Heart right ventricle (tissue), 16 donors: ENCODE measurements at regions not wholly inside any gene's neighbourhood (a gene's known extent, or its start where the extent isn't known, plus 50 kb on each side); places are given as distances from the start of the nearest gene placed in this dataset.
"Not testable (repeated sequence)": the region's sequence is repeated elsewhere in the genome, so short reads cannot be mapped to it uniquely, and the experiment has no call there.

Experiments
- ATAC-seq, 8 donors: fragments of 200-7000 bp; cut with Tn5 transposase; one replicate each; pipeline ENCODE4 v1.9.1; 2020; ENCODE audit warnings: mild to moderate bottlenecking in 8 of 8, moderate library complexity in 8 of 8, moderate number of reproducible peaks in 1 of 8
- DNase-seq, 2 donors: peaks; one replicate each; pipeline ENCODE4 v3.0.0-alpha.2; 2020
- H3K27ac ChIP-seq, 10 donors: fragments of 200-600 bp; sonication (generic) in 2 of 10; one replicate each; pipeline versions ENCODE4 v1.5.0 to v1.8.0; 2020 to 2022; ENCODE audit warnings: mild to moderate bottlenecking in 3 of 10
- H3K27me3 ChIP-seq, 7 donors: fragments of 200-600 bp; one replicate each; pipeline ENCODE4 v1.8.0; 2021 to 2022; ENCODE audit warnings: mild to moderate bottlenecking in 2 of 7
- H3K36me3 ChIP-seq, 9 donors: fragments of 200-600 bp; sonication (generic) in 1 of 9; one replicate each; pipeline versions ENCODE4 v1.5.0 to v1.8.0; 2020 to 2022; ENCODE audit warnings: mild to moderate bottlenecking in 2 of 9
- H3K4me1 ChIP-seq, 9 donors: fragments of 200-600 bp; sonication (generic) in 1 of 9; one replicate each; pipeline versions ENCODE4 v1.5.0 to v1.8.0; 2020 to 2022; ENCODE audit warnings: mild to moderate bottlenecking in 4 of 9
- H3K4me3 ChIP-seq, 10 donors: fragments of 200-600 bp; sonication (generic) in 2 of 10; one replicate each; pipeline versions ENCODE4 v1.5.0 to v1.8.0; 2020 to 2022; ENCODE audit warnings: mild to moderate bottlenecking in 7 of 10, moderate library complexity in 2 of 10
- H3K9me3 ChIP-seq, 11 donors: fragments of 200-600 bp in 10 of 11; sonication (generic) in 2 of 11; one replicate each; pipeline versions ENCODE4 v1.5.0 to v1.8.0; 2013 to 2022; ENCODE audit warnings: mild to moderate bottlenecking in 2 of 11, control low read depth in 1 of 11, moderate library complexity in 1 of 11
- WGBS, 2 donors: extraction: QIAGEN DNeasy Blood & Tissue Kit; methylation state at CpG; one replicate each; pipeline ENCODE4 v1.1.7; 2013; ENCODE audit warnings: inconsistent platforms in 1 of 2; 5-methylcytosine and 5-hydroxymethylcytosine counted together
- intact Hi-C, 10 donors: fragments of 100-400 bp; cut with DNase I; formaldehyde crosslinking; loops; one replicate each; pipeline versions ENCODE4 v1.11.1 to v1.14.2; 2022
- TF ChIP-seq, protein P1 (sequence below), 9 donors: fragments of 200-600 bp; sonication (generic) in 2 of 9; IDR thresholded peaks; one replicate each; pipeline versions ENCODE4 v1.5.0 to v1.8.0; 2021 to 2022; ENCODE audit warnings: antibody characterized with exemption in 9 of 9, mild to moderate bottlenecking in 5 of 9, moderate library complexity in 1 of 9
- donor health status: Arrhythmogenic right ventricular cardiomyopathy.
- donor health status: ischemic (EF 13 %, LVEDD 7.1; RV severe dilation, severe dysfunction).
- donor health status: healthy with polysubstance abuse.
- donor health status: DM: no; HTN: yes; CAD: no.
- donor health status: DM: no; HTN: no; CAD: no.
- donor health status: ischemic (EF 25% LVEDD 6.9; RV normal size, moderate dysfunction).
- donor health status: ischemic (EF 25% LVEDD 5.7; RV mildly dilated, moderate dysfunction).
- donor health status: healthy.
- donor health status: DM: yes; HTN: yes; CAD: no.
- donor health status: Ischemic cardiomyopathy.
- donor health status: ischemic (EF 35%, LVEDD 5.7; RV mildly dilated, moderate dysfunction).
- donor health status: nonischemic (EF 11% LVEDD 7.7; RV severe dilation, severe dysfunction).
- donor health status: DM: yes; HTN: yes; CAD: no.
- donor health status: PGD.
- donor health status: ischemic (EF 29% LVEDD 5.4; RV normal size, mild dysfunction).
- donor health status: nonischemic (EF 23%, LVEDD 6.1; RV moderate dilation, normal function).

DNA sequence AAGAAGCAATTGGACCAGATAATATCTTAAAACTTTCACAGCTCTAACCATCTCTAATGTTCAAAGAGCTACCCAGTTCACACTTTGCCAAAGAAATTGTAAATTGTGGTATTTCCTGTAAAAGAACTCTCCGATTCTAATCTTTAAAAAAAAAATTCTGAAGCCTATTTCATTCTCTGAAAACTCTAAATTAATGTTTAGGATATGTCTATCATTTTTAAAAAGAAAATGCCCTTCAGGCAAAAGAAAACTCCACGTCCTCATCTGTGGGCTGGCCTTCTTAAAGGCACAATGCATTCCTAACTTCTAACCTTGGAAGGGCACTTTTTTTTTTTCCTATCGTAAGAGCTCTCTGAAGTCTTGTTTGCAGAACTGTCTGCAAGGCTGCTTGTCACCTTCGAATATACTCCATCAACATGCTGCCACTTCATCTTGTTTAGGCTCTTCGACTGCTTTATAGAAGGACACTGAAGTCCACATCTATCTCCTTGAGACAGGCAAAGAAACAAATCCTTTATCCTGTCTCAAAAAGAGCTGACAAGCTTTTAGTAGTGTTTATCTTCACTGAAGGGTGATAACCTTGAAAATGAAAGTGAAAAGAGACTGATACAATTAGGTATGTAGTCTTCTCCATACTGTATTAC, 124.3 kb upstream of the SLC39A10 start:
- H3K4me1 ChIP-seq: peaks cover 0 to 62% (median 9%) of the 10 kb centered on the region in 9 donors
- peak in 1 of 8 donors; percentile 12 for ATAC-seq
- peak overlapping the region in 2 of 10 donors; percentile 19 to 35 for H3K4me3 ChIP-seq

DNA sequence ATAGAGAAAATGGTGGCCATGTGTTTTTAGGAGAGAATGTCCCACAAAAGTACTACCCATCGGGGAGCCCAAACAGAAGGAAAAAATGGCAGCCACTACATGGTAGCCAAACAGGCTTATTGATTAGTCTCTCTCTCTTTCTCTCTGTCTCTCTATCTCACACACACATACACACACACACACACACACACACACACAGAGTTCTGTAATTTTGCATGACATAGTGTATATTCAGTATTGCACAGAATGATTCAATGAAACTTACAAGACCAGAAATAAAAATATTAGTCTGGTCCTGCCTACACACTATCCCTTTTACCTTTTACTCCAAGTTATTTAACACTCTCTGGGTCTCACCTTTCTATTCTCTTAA, 124.8 kb upstream of the SLC39A10 start:
- peak overlapping the region in 2 of 10 donors; percentile 19 to 35 for H3K4me3 ChIP-seq
- WGBS, 2 donors: 95 to 100% methylated on average over 1 of the region's 1 CpG
- DNase-seq: no peak
- H3K27ac ChIP-seq: peak overlapping the region in 1 of 10 donors; percentile 84
- no peak for ATAC-seq
- H3K9me3 ChIP-seq: no peaks in the 10 kb centered on the region
- no peaks in the 10 kb centered on the region for H3K27me3 ChIP-seq
- H3K4me1 ChIP-seq: peaks cover 0 to 57% (median 9%) of the 10 kb centered on the region in 9 donors
- intact Hi-C loops: no loop called here
- H3K36me3 ChIP-seq: no peaks in the 10 kb centered on the region
- TF ChIP-seq, protein P1, sequence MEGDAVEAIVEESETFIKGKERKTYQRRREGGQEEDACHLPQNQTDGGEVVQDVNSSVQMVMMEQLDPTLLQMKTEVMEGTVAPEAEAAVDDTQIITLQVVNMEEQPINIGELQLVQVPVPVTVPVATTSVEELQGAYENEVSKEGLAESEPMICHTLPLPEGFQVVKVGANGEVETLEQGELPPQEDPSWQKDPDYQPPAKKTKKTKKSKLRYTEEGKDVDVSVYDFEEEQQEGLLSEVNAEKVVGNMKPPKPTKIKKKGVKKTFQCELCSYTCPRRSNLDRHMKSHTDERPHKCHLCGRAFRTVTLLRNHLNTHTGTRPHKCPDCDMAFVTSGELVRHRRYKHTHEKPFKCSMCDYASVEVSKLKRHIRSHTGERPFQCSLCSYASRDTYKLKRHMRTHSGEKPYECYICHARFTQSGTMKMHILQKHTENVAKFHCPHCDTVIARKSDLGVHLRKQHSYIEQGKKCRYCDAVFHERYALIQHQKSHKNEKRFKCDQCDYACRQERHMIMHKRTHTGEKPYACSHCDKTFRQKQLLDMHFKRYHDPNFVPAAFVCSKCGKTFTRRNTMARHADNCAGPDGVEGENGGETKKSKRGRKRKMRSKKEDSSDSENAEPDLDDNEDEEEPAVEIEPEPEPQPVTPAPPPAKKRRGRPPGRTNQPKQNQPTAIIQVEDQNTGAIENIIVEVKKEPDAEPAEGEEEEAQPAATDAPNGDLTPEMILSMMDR (IDR thresholded peaks at IDR 0.05): no peak

More for the DNA sequence above, 124.3 kb upstream of the SLC39A10 start:
- Histone ChIP-seq H3K27ac (peak overlapping the region in 1 of 10 donors; percentile 84), H3K9me3 (no peaks in the 10 kb centered on the region), H3K36me3 (no peaks in the 10 kb centered on the region), H3K27me3 (no peaks in the 10 kb centered on the region)
- intact Hi-C loops: no loop called here
- TF ChIP-seq, protein P1 (IDR thresholded peaks at IDR 0.05): no peak
- no peak for DNase-seq
- WGBS, 2 donors: 17 to 22% methylated on average over 5 of the region's 5 CpGs

DNA sequence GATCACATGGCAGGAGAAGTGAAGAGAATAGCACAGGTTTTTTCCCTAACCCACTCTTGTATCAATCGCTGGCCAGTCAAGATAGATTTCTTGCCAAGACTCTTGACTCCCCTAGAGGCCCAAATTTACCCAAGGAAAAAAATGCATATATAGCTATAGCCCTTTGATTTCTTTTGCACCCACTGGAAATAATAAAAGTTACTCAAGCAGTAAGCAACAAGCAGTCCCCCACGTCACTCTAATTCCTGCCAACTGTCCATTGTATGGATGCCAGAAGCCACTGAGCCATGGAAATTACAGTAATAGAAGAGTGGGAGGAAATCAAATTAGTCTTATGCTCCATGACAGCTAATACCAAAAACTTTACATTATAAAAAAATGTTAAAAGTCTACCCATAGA, 125.3 kb upstream of the SLC39A10 start:
- ATAC-seq: no peak
- intact Hi-C loops: no loop called here

DNA sequence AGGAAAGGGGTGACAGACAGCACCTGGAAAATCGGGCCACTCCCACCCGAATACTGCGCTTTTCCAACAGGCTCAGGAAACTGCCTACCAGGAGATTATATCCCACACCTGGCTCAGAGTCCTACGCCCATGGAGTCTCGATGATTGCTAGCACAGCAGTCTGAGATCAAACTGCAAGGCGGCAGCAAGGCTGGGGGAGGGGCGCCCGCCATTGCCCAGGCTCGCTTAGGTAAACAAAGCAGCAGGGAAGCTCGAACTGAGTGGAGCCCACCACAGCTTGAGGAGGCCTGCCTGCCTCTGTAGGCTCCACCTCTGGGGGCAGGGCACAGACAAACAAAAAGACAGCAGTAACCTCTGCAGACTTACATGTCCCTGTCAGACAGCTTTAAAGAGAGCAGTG, 133.8 kb upstream of the SLC39A10 start:
- H3K27me3 ChIP-seq: peaks cover 0 to 15% (median 0%) of the 10 kb centered on the region in 7 donors
- H3K4me1 ChIP-seq, intact Hi-C loops, H3K36me3 ChIP-seq, H3K4me3 ChIP-seq, H3K9me3 ChIP-seq, H3K27ac ChIP-seq, ATAC-seq, DNase-seq: not testable (repeated sequence)
- whole genome bisulfite sequencing, 2 donors: 89 to 90% methylated on average over 10 of the region's 10 CpGs

More for the DNA sequence above, 125.3 kb upstream of the SLC39A10 start:
- WGBS, 2 donors: 57 to 61% methylated on average over 2 of the region's 2 CpGs
- Histone ChIP-seq H3K9me3 (no peaks in the 10 kb centered on the region), H3K36me3 (no peaks in the 10 kb centered on the region), H3K4me1 (peaks cover 0 to 53% (median 9%) of the 10 kb centered on the region in 9 donors), H3K27ac (no peak overlapping the region), H3K27me3 (no peaks in the 10 kb centered on the region), H3K4me3 (no peak overlapping the region)
- DNase-seq: no peak
- TF ChIP-seq, protein P1 (IDR thresholded peaks at IDR 0.05): no peak

DNA sequence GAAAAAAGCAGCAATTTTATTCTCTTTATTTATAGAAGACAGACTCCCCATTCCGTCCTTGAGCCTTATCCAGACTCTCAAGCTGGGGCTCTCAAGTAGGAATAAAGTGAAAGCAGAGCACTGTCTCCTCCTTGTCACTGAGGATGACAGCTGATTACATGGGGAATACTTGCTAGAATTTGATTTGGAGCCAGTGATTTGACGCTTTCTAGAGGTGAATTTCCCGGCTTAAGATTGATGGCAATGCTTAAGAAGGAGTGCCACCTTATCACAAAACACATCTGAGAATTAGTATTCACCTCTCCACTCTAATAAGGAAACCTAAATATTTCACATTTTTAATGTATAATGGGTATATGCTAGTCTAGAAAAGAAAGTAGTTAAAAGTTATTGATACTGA, 135.4 kb upstream of the SLC39A10 start:
- Histone ChIP-seq H3K4me1 (no peaks in the 10 kb centered on the region), H3K36me3 (no peaks in the 10 kb centered on the region), H3K27ac (no peak overlapping the region), H3K4me3 (no peak overlapping the region), H3K27me3 (peaks cover 0 to 15% (median 0%) of the 10 kb centered on the region in 7 donors), H3K9me3 (no peaks in the 10 kb centered on the region)
- ATAC-seq (no peak), DNase-seq (no peak)
- WGBS, 2 donors: 50 to 55% methylated on average over 3 of the region's 3 CpGs
- intact Hi-C loops: no loop called here
- TF ChIP-seq, protein P1 (IDR thresholded peaks at IDR 0.05): no peak
